Activated CD8-positive, alpha-beta T cell treated with anti-CD3 and anti-CD28 coated beads, Interleukin-2, amount 10 ng/mL, durations not matched to agents 7 days and 5 days (primary cell): ENCODE measurements at regions not wholly inside any gene's neighbourhood (a gene's known extent, or its start where the extent isn't known, plus 50 kb on each side); places are given as distances from the start of the nearest gene placed in this dataset.
"Not testable (repeated sequence)": the region's sequence is repeated elsewhere in the genome, so short reads cannot be mapped to it uniquely, and the experiment has no call there.

Experiments used
- ATAC-seq: fragments of 150-1000 bp; cut with Tn5 transposase; one replicate; pipeline ENCODE4 v1.10.0; 2021; ENCODE audit warnings: moderate library complexity
- CTCF ChIA-PET: fragments of 350-600 bp; sonication (Branson Sonifier 250); formaldehyde crosslinking; loops from one replicate; lab custom pipeline; 2021; ENCODE audit warnings: antibody characterized with exemption; lab: Charles Lee
- POLR2A ChIA-PET: fragments of 350-600 bp; sonication (Branson Sonifier 250); formaldehyde crosslinking; loops from one replicate; lab custom pipeline; 2021; ENCODE audit warnings: antibody characterized with exemption; lab: Charles Lee
- DNase-seq: peaks from one replicate; pipeline ENCODE4 v3.0.0-alpha.2; 2020
- H3K27ac Mint-ChIP-seq: one replicate; pipeline ENCODE4 v1.8.0; 2021; ENCODE audit warnings: mild to moderate bottlenecking, mixed read lengths
- H3K27me3 Mint-ChIP-seq: one replicate; pipeline ENCODE4 v1.8.0; 2021; ENCODE audit warnings: low read depth, mixed read lengths
- H3K36me3 Mint-ChIP-seq: one replicate; pipeline ENCODE4 v1.8.0; 2021; ENCODE audit warnings: low read depth, mixed read lengths
- H3K4me1 Mint-ChIP-seq: one replicate; pipeline ENCODE4 v1.8.0; 2021; ENCODE audit warnings: low read depth, mixed read lengths
- H3K4me3 Mint-ChIP-seq: one replicate; pipeline ENCODE4 v1.8.0; 2021; ENCODE audit warnings: mild to moderate bottlenecking, mixed read lengths
- H3K9me3 Mint-ChIP-seq: one replicate; pipeline ENCODE4 v1.8.0; 2022; ENCODE audit warnings: mixed read lengths; ENCODE audit not compliant: insufficient read depth

GRCh38 chr5:6108981-6109825, 269.1 kb downstream of the MED10 start:
- CTCF ChIA-PET = no interaction called here
- no peak for ATAC-seq
- no peak overlapping the region for H3K27ac Mint-ChIP-seq
- H3K9me3 Mint-ChIP-seq = no peaks in the 10 kb centered on the region
- no peaks in the 10 kb centered on the region for H3K4me1 Mint-ChIP-seq
- POLR2A ChIA-PET = no interaction called here
- no peak for DNase-seq
- no peak overlapping the region for H3K4me3 Mint-ChIP-seq
- no peaks in the 10 kb centered on the region for H3K36me3 Mint-ChIP-seq
- no peaks in the 10 kb centered on the region for H3K27me3 Mint-ChIP-seq

GRCh38 chr5:6108540-6108848, 269.9 kb downstream of the MED10 start:
- Mint-ChIP-seq H3K27ac (no peak overlapping the region), H3K4me3 (no peak overlapping the region), H3K36me3 (no peaks in the 10 kb centered on the region), H3K27me3 (no peaks in the 10 kb centered on the region), H3K4me1 (no peaks in the 10 kb centered on the region), H3K9me3 (no peaks in the 10 kb centered on the region)
- POLR2A ChIA-PET = no interaction called here
- CTCF ChIA-PET = no interaction called here
- ATAC-seq = no peak
- no peak for DNase-seq

- no peaks in the 10 kb centered on the region for H3K27me3 Mint-ChIP-seq
- CTCF ChIA-PET = no interaction called here
- H3K9me3 Mint-ChIP-seq = no peaks in the 10 kb centered on the region
- DNase-seq (no peak), ATAC-seq (no peak)
- H3K4me3 Mint-ChIP-seq = no peak overlapping the region
- POLR2A ChIA-PET = no interaction called here
- no peaks in the 10 kb centered on the region for H3K4me1 Mint-ChIP-seq
- H3K36me3 Mint-ChIP-seq = no peaks in the 10 kb centered on the region
- H3K27ac Mint-ChIP-seq = no peak overlapping the region
Measured at GRCh38 chr5:6107675-6108539, 270.4 kb downstream of the MED10 start.

- ChIA-PET POLR2A (no interaction called here), CTCF (interaction anchor here (1.0 kb wide), 1 partner anchor 9 kb away, joined by 3 read pairs; no protein-coding TSS in a partner anchor)
- ATAC-seq (no peak), DNase-seq (no peak)
- Mint-ChIP-seq H3K36me3 (no peaks in the 10 kb centered on the region), H3K27ac (no peak overlapping the region), H3K4me1 (no peaks in the 10 kb centered on the region), H3K27me3 (no peaks in the 10 kb centered on the region), H3K9me3 (no peaks in the 10 kb centered on the region), H3K4me3 (no peak overlapping the region)
Measured at GRCh38 chr5:6106756-6107155, 271.6 kb downstream of the MED10 start.

- no peak for DNase-seq
- Mint-ChIP-seq H3K9me3 (no peaks in the 10 kb centered on the region), H3K4me1 (no peaks in the 10 kb centered on the region), H3K4me3 (no peak overlapping the region), H3K27me3 (no peaks in the 10 kb centered on the region), H3K27ac (no peak overlapping the region), H3K36me3 (no peaks in the 10 kb centered on the region)
- CTCF ChIA-PET = no interaction called here
- POLR2A ChIA-PET = no interaction called here
- ATAC-seq = no peak
Measured at GRCh38 chr5:6105320-6105719, 273.0 kb downstream of the MED10 start.

GRCh38 chr5:6096101-6096500, 282.2 kb downstream of the MED10 start:
- ChIA-PET CTCF (no interaction called here), POLR2A (no interaction called here)
- Mint-ChIP-seq H3K36me3 (no peaks in the 10 kb centered on the region), H3K27ac (no peak overlapping the region), H3K9me3 (no peaks in the 10 kb centered on the region), H3K4me3 (no peak overlapping the region), H3K4me1 (no peaks in the 10 kb centered on the region), H3K27me3 (no peaks in the 10 kb centered on the region)
- ATAC-seq (no peak), DNase-seq (no peak)

- DNase-seq, H3K4me3 Mint-ChIP-seq, H3K27ac Mint-ChIP-seq, H3K36me3 Mint-ChIP-seq, CTCF ChIA-PET, H3K27me3 Mint-ChIP-seq, ATAC-seq, H3K4me1 Mint-ChIP-seq, H3K9me3 Mint-ChIP-seq, POLR2A ChIA-PET: not testable (repeated sequence)
Measured at GRCh38 chr5:6094180-6094579, 284.2 kb downstream of the MED10 start.

- no peaks in the 10 kb centered on the region for H3K9me3 Mint-ChIP-seq
- H3K27me3 Mint-ChIP-seq = no peaks in the 10 kb centered on the region
- POLR2A ChIA-PET = interaction anchor here (0.7 kb wide), 1 partner anchor 45 kb away, joined by 3 read pairs; no protein-coding TSS in a partner anchor
- ATAC-seq (no peak), DNase-seq (no peak)
- H3K4me3 Mint-ChIP-seq = no peak overlapping the region
- H3K36me3 Mint-ChIP-seq = no peaks in the 10 kb centered on the region
- CTCF ChIA-PET = no interaction called here
- H3K27ac Mint-ChIP-seq = no peak overlapping the region
- no peaks in the 10 kb centered on the region for H3K4me1 Mint-ChIP-seq
Measured at GRCh38 chr5:6090838-6091237, 287.5 kb downstream of the MED10 start.

- Mint-ChIP-seq H3K36me3 (no peaks in the 10 kb centered on the region), H3K4me3 (no peak overlapping the region), H3K4me1 (no peaks in the 10 kb centered on the region), H3K27ac (no peak overlapping the region), H3K9me3 (no peaks in the 10 kb centered on the region), H3K27me3 (no peaks in the 10 kb centered on the region)
- CTCF ChIA-PET = no interaction called here
- ATAC-seq (no peak), DNase-seq (no peak)
- POLR2A ChIA-PET = no interaction called here
Measured at GRCh38 chr5:6090079-6090654, 288.2 kb downstream of the MED10 start.

- CTCF ChIA-PET = no interaction called here
- no peaks in the 10 kb centered on the region for H3K27me3 Mint-ChIP-seq
- ATAC-seq (no peak), DNase-seq (no peak)
- no peaks in the 10 kb centered on the region for H3K9me3 Mint-ChIP-seq
- no peak overlapping the region for H3K4me3 Mint-ChIP-seq
- H3K36me3 Mint-ChIP-seq = no peaks in the 10 kb centered on the region
- POLR2A ChIA-PET = no interaction called here
- H3K4me1 Mint-ChIP-seq = no peaks in the 10 kb centered on the region
- no peak overlapping the region for H3K27ac Mint-ChIP-seq
Measured at GRCh38 chr5:6088706-6089105, 289.6 kb downstream of the MED10 start.

GRCh38 chr5:6087576-6087975, 290.8 kb downstream of the MED10 start:
- H3K9me3 Mint-ChIP-seq = no peaks in the 10 kb centered on the region
- no peaks in the 10 kb centered on the region for H3K27me3 Mint-ChIP-seq
- no peak overlapping the region for H3K4me3 Mint-ChIP-seq
- ATAC-seq (no peak), DNase-seq (no peak)
- CTCF ChIA-PET = no interaction called here
- no peak overlapping the region for H3K27ac Mint-ChIP-seq
- POLR2A ChIA-PET = no interaction called here
- H3K36me3 Mint-ChIP-seq = no peaks in the 10 kb centered on the region
- no peaks in the 10 kb centered on the region for H3K4me1 Mint-ChIP-seq

- Mint-ChIP-seq H3K4me1 (no peaks in the 10 kb centered on the region), H3K27ac (no peak overlapping the region), H3K36me3 (no peaks in the 10 kb centered on the region), H3K9me3 (no peaks in the 10 kb centered on the region), H3K4me3 (no peak overlapping the region), H3K27me3 (no peaks in the 10 kb centered on the region)
- no peak for ATAC-seq
- POLR2A ChIA-PET = no interaction called here
- CTCF ChIA-PET = no interaction called here
- no peak for DNase-seq
Measured at GRCh38 chr5:6086871-6087270, 291.5 kb downstream of the MED10 start.
